ENCODE measurements at regions not wholly inside any gene's neighbourhood (a gene's known extent, or its start where the extent isn't known, plus 50 kb on each side); places are given as distances from the start of the nearest gene placed in this dataset.

GRCh38 chr11:129283141-129283540 lies 91.0 kb upstream of the ARHGAP32 start:
- Mint-ChIP-seq H3K36me3 (no peaks in the 10 kb centered on the region), H3K27ac (no peak overlapping the region), H3K4me3 (no peak overlapping the region), H3K9me3 (no peaks in the 10 kb centered on the region), H3K27me3 (peaks cover 8% of the 10 kb centered on the region), H3K4me1 (peaks cover 8% of the 10 kb centered on the region)
- DNase-seq (ENCODE audit: low spot score in 2 of 2), result no peak
- no peak for ATAC-seq (ENCODE audit: low read depth)

DNA sequence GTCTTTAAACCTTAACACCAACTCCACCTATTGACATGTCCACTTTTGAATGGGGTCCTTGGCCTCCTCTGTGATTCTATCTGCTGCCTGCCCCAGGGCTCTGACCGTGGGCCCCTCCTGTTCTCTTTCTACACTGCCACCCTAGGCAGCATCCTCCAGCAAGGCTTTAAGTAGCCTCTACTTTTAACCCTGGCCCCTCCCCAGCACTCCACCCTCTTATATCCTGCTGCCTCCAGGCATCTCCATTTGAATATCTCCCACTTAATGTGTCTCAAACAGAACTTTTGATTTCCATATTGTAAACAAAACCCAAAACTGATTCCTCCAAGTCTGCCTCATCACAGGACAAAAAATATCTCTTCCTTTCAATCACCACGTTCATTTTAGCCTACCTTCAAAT lies 90.5 kb upstream of the ARHGAP32 start:
- peaks cover 8% of the 10 kb centered on the region for H3K27me3 Mint-ChIP-seq
- H3K9me3 Mint-ChIP-seq, result no peaks in the 10 kb centered on the region

GRCh38 chr11:129281471-129282415 lies 89.6 kb upstream of the ARHGAP32 start:
- DNase-seq (ENCODE audit: low spot score in 2 of 2) (no peak), ATAC-seq (ENCODE audit: low read depth) (no peak)
- Mint-ChIP-seq H3K4me3 (no peak overlapping the region), H3K27me3 (peaks cover 15% of the 10 kb centered on the region), H3K4me1 (peaks cover 8% of the 10 kb centered on the region), H3K27ac (no peak overlapping the region), H3K9me3 (no peaks in the 10 kb centered on the region), H3K36me3 (no peaks in the 10 kb centered on the region)

More for the DNA sequence above, 90.5 kb upstream of the ARHGAP32 start:
- H3K4me3 Mint-ChIP-seq, result no peak overlapping the region
- H3K36me3 Mint-ChIP-seq, result no peaks in the 10 kb centered on the region
- H3K27ac Mint-ChIP-seq, result no peak overlapping the region
- ATAC-seq (ENCODE audit: low read depth) (no peak), DNase-seq (ENCODE audit: low spot score in 2 of 2) (no peak)
- H3K4me1 Mint-ChIP-seq, result peaks cover 8% of the 10 kb centered on the region

DNA sequence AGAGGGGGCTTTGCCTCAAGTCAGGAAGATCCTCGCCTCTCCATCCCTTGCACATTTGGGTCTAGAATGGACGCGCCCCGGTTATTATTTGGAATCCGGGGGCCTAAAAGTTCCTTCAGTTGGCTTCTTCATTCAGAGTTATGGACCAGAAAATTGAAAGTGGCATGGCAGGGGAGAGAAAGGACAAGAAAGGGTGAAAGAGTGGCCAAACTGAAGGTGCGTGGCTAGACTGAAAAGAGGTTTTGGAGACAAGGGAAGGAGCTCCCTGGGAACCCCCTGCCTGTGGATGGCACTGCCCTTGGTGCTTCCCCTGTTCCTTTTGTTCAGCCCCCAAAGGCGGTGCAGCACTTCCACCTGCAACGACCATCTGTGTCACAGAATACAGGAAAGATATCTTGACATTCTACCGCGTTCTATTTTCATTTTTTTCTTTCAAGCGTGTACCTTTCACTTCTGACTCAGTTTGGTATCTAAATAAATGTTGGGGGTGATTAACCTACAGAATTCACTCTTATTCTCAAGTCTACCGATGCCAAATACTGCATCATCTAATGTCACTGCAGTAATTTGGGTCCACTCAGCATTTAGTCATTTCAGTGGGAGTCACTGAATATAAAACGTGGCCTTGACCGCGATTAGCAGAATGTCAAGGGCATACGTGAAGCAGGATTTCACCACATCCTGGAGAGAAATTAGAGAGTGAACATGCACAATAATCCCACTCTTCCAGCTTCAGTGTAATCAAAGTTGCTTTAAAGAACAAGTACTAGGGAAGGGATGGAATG lies 88.1 kb upstream of the ARHGAP32 start:
- no peak for ATAC-seq (ENCODE audit: low read depth)
- H3K4me1 Mint-ChIP-seq, result peaks cover 8% of the 10 kb centered on the region
- no peak for DNase-seq (ENCODE audit: low spot score in 2 of 2)
- no peak overlapping the region for H3K27ac Mint-ChIP-seq
- no peaks in the 10 kb centered on the region for H3K36me3 Mint-ChIP-seq
- peak overlapping the region; percentile 80 for H3K4me3 Mint-ChIP-seq
- H3K27me3 Mint-ChIP-seq, result peaks cover 18% of the 10 kb centered on the region
- H3K9me3 Mint-ChIP-seq, result no peaks in the 10 kb centered on the region

- Mint-ChIP-seq H3K36me3 (no peaks in the 10 kb centered on the region), H3K4me3 (peak overlapping the region; percentile 80), H3K27ac (no peak overlapping the region), H3K27me3 (peaks cover 18% of the 10 kb centered on the region), H3K9me3 (no peaks in the 10 kb centered on the region), H3K4me1 (peaks cover 8% of the 10 kb centered on the region)
- DNase-seq (ENCODE audit: low spot score in 2 of 2) (peak; percentile 44 to 66), ATAC-seq (ENCODE audit: low read depth) (peak; percentile 76)
These were observed 87.4 kb upstream of the ARHGAP32 start for GRCh38 chr11:129279326-129280026.

- no peak overlapping the region for H3K27ac Mint-ChIP-seq
- no peaks in the 10 kb centered on the region for H3K9me3 Mint-ChIP-seq
- peak overlapping the region; percentile 79 for H3K4me3 Mint-ChIP-seq
- DNase-seq (ENCODE audit: low spot score in 2 of 2) (peak in 1 of 2 donors; percentile 15), ATAC-seq (ENCODE audit: low read depth) (peak; percentile 28)
- no peaks in the 10 kb centered on the region for H3K36me3 Mint-ChIP-seq
- H3K4me1 Mint-ChIP-seq, result peaks cover 12% of the 10 kb centered on the region
- peaks cover 18% of the 10 kb centered on the region for H3K27me3 Mint-ChIP-seq
These were observed 86.6 kb upstream of the ARHGAP32 start for GRCh38 chr11:129278586-129279319.

- no peak for ATAC-seq (ENCODE audit: low read depth)
- no peaks in the 10 kb centered on the region for H3K36me3 Mint-ChIP-seq
- no peak overlapping the region for H3K4me3 Mint-ChIP-seq
- H3K27me3 Mint-ChIP-seq, result peaks cover 14% of the 10 kb centered on the region
- H3K4me1 Mint-ChIP-seq, result peaks cover 12% of the 10 kb centered on the region
- H3K27ac Mint-ChIP-seq, result no peak overlapping the region
- no peaks in the 10 kb centered on the region for H3K9me3 Mint-ChIP-seq
- no peak for DNase-seq (ENCODE audit: low spot score in 2 of 2)
These were observed 85.2 kb upstream of the ARHGAP32 start for GRCh38 chr11:129277198-129277843.

DNA sequence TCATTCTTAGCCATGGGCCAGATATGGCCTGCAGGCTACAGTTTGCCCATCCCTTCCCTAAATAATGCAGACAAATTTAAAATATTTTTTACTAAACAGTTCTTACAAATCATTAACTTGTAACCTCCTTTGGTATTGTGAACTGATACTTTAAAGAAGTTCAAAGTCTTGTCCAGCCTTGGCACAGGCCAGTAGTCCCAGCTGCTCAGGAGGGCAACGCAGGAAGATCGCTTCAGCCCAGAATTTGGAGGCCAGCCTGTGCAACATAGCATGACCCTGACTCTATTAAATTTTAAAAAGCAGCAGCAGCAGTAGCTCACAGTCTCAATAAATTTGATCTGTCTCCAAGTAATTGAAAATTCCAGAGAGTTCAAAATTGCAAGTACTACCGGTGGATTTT lies 83.7 kb upstream of the ARHGAP32 start:
- DNase-seq (ENCODE audit: low spot score in 2 of 2) (no peak), ATAC-seq (ENCODE audit: low read depth) (no peak)
- Mint-ChIP-seq H3K9me3 (no peaks in the 10 kb centered on the region), H3K36me3 (no peaks in the 10 kb centered on the region), H3K27me3 (peaks cover 13% of the 10 kb centered on the region), H3K4me3 (no peak overlapping the region), H3K27ac (no peak overlapping the region), H3K4me1 (peaks cover 12% of the 10 kb centered on the region)

DNA sequence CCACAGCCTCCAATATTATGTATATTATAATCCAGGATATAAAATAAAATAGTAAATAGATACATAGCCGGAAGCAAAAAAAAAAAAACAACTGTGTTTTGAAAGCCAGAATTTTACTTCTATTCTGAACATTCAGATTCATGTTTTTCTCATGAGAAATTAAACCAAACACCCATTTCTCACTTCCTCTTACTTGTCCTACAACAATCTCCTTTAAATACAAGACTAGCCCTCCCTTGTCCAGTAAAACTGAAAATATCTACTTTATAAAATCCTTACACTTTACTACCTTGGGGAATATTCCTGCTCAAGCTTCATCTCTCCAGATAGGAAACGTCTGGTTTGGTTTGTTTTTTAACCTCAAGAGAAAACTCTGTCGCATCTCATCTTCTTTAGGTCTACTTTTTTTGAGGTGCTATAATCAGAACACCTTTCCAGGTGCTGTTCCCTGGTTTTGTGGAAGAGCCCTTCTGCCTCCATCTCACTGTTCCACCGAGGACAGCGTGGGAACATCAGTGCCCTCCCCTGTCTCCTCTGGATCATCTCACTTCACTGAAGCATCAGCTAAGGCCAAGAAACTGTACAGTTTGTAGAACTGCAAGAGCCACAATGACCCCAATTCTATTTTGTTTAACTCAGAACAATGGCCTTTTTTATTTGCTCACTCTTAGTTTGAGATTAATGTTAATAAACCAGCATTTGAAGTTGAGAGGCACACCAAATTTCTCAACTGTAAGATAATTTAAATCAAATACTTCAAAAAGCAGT lies 82.0 kb upstream of the ARHGAP32 start:
- Mint-ChIP-seq H3K4me1 (peaks cover 4% of the 10 kb centered on the region), H3K36me3 (no peaks in the 10 kb centered on the region), H3K27me3 (peaks cover 11% of the 10 kb centered on the region), H3K4me3 (no peak overlapping the region), H3K9me3 (no peaks in the 10 kb centered on the region), H3K27ac (no peak overlapping the region)
- no peak for ATAC-seq (ENCODE audit: low read depth)
- no peak for DNase-seq (ENCODE audit: low spot score in 2 of 2)

- ATAC-seq (ENCODE audit: low read depth), result no peak
- no peak overlapping the region for H3K27ac Mint-ChIP-seq
- no peaks in the 10 kb centered on the region for H3K9me3 Mint-ChIP-seq
- H3K27me3 Mint-ChIP-seq, result peaks cover 11% of the 10 kb centered on the region
- no peaks in the 10 kb centered on the region for H3K36me3 Mint-ChIP-seq
- H3K4me3 Mint-ChIP-seq, result no peak overlapping the region
- peaks cover 4% of the 10 kb centered on the region for H3K4me1 Mint-ChIP-seq
- no peak for DNase-seq (ENCODE audit: low spot score in 2 of 2)
These were observed 81.2 kb upstream of the ARHGAP32 start for GRCh38 chr11:129273322-129273721.

- Mint-ChIP-seq H3K27me3 (peaks cover 1% of the 10 kb centered on the region), H3K4me3 (no peak overlapping the region), H3K9me3 (no peaks in the 10 kb centered on the region), H3K36me3 (no peaks in the 10 kb centered on the region), H3K27ac (no peak overlapping the region), H3K4me1 (peaks cover 4% of the 10 kb centered on the region)
- DNase-seq (ENCODE audit: low spot score in 2 of 2) (no peak), ATAC-seq (ENCODE audit: low read depth) (no peak)
These were observed 78.9 kb upstream of the ARHGAP32 start for GRCh38 chr11:129271030-129271429.

DNA sequence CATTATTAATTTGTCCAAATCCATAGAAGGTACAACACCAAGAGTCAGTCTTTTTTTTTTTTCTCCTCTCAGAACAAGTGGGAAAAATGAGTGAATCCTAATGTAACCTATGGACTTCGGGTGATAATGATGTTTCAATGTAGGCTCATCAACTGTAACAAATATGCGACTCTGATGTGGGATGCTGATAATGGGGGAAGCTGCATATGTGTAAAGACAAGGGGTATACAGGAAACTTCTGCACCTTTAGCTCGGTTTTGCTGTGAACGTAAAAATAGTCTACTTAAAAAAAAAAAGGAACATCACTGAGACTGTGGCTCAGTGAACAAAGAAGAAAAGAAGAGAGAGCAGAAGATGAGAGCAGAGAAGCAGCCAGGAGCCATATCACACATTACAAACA lies 78.3 kb upstream of the ARHGAP32 start:
- Mint-ChIP-seq H3K27ac (no peak overlapping the region), H3K9me3 (no peaks in the 10 kb centered on the region), H3K4me3 (no peak overlapping the region), H3K4me1 (peaks cover 4% of the 10 kb centered on the region), H3K36me3 (no peaks in the 10 kb centered on the region), H3K27me3 (no peaks in the 10 kb centered on the region)
- DNase-seq (ENCODE audit: low spot score in 2 of 2) (no peak), ATAC-seq (ENCODE audit: low read depth) (no peak)

Data from memory B cell (primary cell).